H1 (cell line): ENCODE measurements at regions not wholly inside any gene's neighbourhood (a gene's known extent, or its start where the extent isn't known, plus 50 kb on each side); places are given as distances from the start of the nearest gene placed in this dataset.

Source experiments
- CTCF ChIA-PET: fragments of 300-600 bp; sonication (Branson Sonifier 250); formaldehyde crosslinking; loops from one replicate; lab custom pipeline; 2021; ENCODE audit not compliant: partially characterized antibody; lab: Charles Lee
- POLR2A ChIA-PET: fragments of 300-600 bp; sonication (Branson Sonifier 250); formaldehyde crosslinking; loops from one replicate; lab custom pipeline; 2021; ENCODE audit warnings: inconsistent platforms; ENCODE audit not compliant: partially characterized antibody; lab: Charles Lee
- DNase-seq, 2 experiments: peaks; one replicate each; pipeline versions ENCODE4 v3.0.0 to v3.0.0-alpha.2; 2010 to 2022; ENCODE audit warnings: low spot score in 2 of 2, low read depth in 1 of 2, mixed read lengths in 1 of 2
- FAIRE-seq: peaks from 2 replicates; lab custom pipeline; 2011; peaks lifted over from hg19 to GRCh38; lab: Jason Lieb, UNC
- H2AFZ ChIP-seq: 2 replicates; pipeline ENCODE4 v1.8.1; 2012; ENCODE audit warnings: low read length, inconsistent platforms
- H2AK5ac ChIP-seq: 2 replicates; pipeline ENCODE4 v1.6.1; 2013; ENCODE audit warnings: low read depth, low read length
- H2BK120ac ChIP-seq: replicated peaks from 2 replicates; pipeline ENCODE3; 2013; ENCODE audit warnings: low read depth, low read length, inconsistent platforms
- H2BK12ac ChIP-seq: 2 replicates; pipeline ENCODE4 v1.6.1; 2013; ENCODE audit warnings: low read depth, low read length
- H2BK15ac ChIP-seq: 2 replicates; pipeline ENCODE4 v1.6.1; 2013; ENCODE audit warnings: low read length
- H2BK20ac ChIP-seq: 2 replicates; pipeline ENCODE4 v1.6.1; 2013; ENCODE audit warnings: low read length
- H2BK5ac ChIP-seq: 2 replicates; pipeline ENCODE4 v1.6.1; 2013; ENCODE audit warnings: low read depth, low read length
- H3K14ac ChIP-seq: 2 replicates; pipeline ENCODE4 v1.6.1; 2013; ENCODE audit warnings: inconsistent platforms; ENCODE audit not compliant: insufficient read length
- H3K18ac ChIP-seq: 2 replicates; pipeline ENCODE4 v1.6.1; 2013; ENCODE audit warnings: low read length; ENCODE audit errors: extremely low read depth
- H3K23ac ChIP-seq: 2 replicates; pipeline ENCODE4 v1.6.1; 2013; ENCODE audit warnings: inconsistent platforms; ENCODE audit not compliant: insufficient read length
- H3K23me2 ChIP-seq: 2 replicates; pipeline ENCODE4 v1.6.1; 2013; ENCODE audit warnings: low read depth, low read length
- H3K27ac ChIP-seq: 2 replicates; pipeline ENCODE4 v1.6.1; 2011; ENCODE audit warnings: low read depth, low read length, inconsistent platforms
- H3K27me3 ChIP-seq, 4 experiments: replicated peaks in 1 of 4; 1 replicate in 1 of 4; 2 replicates in 3 of 4; pipeline versions ENCODE4 v1.6.1 to v1.8.1; 2011 to 2013; ENCODE audit warnings: low read length in 3 of 4, mild to moderate bottlenecking in 3 of 4, inconsistent platforms in 2 of 4, mixed read lengths in 2 of 4, moderate library complexity in 1 of 4; ENCODE audit not compliant: control insufficient read depth in 3 of 4, insufficient read depth in 3 of 4; ENCODE audit errors: extremely low read depth in 1 of 4
- H3K36me3 ChIP-seq, 4 experiments: 2 replicates each; pipeline versions ENCODE4 v1.6.1 to v1.8.1; 2011 to 2013; ENCODE audit warnings: mild to moderate bottlenecking in 4 of 4, low read length in 3 of 4, moderate library complexity in 2 of 4, control low read depth in 1 of 4, inconsistent platforms in 1 of 4; ENCODE audit not compliant: insufficient read depth in 4 of 4, control insufficient read depth in 2 of 4
- H3K4ac ChIP-seq: replicated peaks from 2 replicates; pipeline ENCODE3; 2013; ENCODE audit warnings: low read length, low read depth, mixed read lengths, inconsistent platforms; ENCODE audit not compliant: insufficient read length
- H3K4me1 ChIP-seq, 4 experiments: replicated peaks in 1 of 4; 1 replicate in 1 of 4; 2 replicates in 3 of 4; pipeline versions ENCODE4 v1.6.1 to v1.8.1; 2011 to 2013; ENCODE audit warnings: low read length in 3 of 4, inconsistent platforms in 2 of 4, mixed read lengths in 1 of 4; ENCODE audit not compliant: insufficient read depth in 4 of 4, control insufficient read depth in 3 of 4
- H3K4me2 ChIP-seq, 2 experiments: 2 replicates each; pipeline versions ENCODE4 v1.6.1 to v1.8.1; 2011 to 2013; ENCODE audit warnings: low read depth in 2 of 2, low read length in 2 of 2, control low read depth in 1 of 2, inconsistent platforms in 1 of 2, mild to moderate bottlenecking in 1 of 2; ENCODE audit not compliant: insufficient read depth in 1 of 2
- H3K4me3 ChIP-seq, 4 experiments: fragments of 200-600, 300-600 bp in 1 of 4; sonication (generic), shearing (Covaris generic), sonication (Bioruptor Twin) in 1 of 4; 2 replicates each; pipeline versions ENCODE4 v1.5.1 to v1.8.1; 2011 to 2016; ENCODE audit warnings: low read length in 4 of 4, low read depth in 3 of 4, control low read depth in 2 of 4, inconsistent platforms in 2 of 4, mild to moderate bottlenecking in 2 of 4, mixed read lengths in 1 of 4, moderate library complexity in 1 of 4; ENCODE audit not compliant: insufficient read depth in 2 of 4; ENCODE audit errors: extremely low read depth in 1 of 4
- H3K56ac ChIP-seq: replicated peaks from 2 replicates; pipeline ENCODE3; 2013; ENCODE audit warnings: low read depth, mild to moderate bottlenecking, mixed read lengths, low read length, inconsistent platforms; ENCODE audit not compliant: insufficient read length
- H3K79me1 ChIP-seq: 2 replicates; pipeline ENCODE4 v1.6.1; 2013; ENCODE audit warnings: low read depth, low read length, control low read depth
- H3K79me2 ChIP-seq, 2 experiments: 2 replicates each; pipeline versions ENCODE4 v1.6.1 to v1.8.1; 2012 to 2013; ENCODE audit warnings: low read length in 2 of 2, mild to moderate bottlenecking in 2 of 2, inconsistent platforms in 1 of 2; ENCODE audit not compliant: insufficient read depth in 2 of 2, control insufficient read depth in 1 of 2
- H3K9ac ChIP-seq, 4 experiments: replicated peaks in 1 of 4; 1 replicate in 1 of 4; 2 replicates in 3 of 4; pipeline versions ENCODE4 v1.6.1 to v1.8.1; 2011 to 2013; ENCODE audit warnings: low read depth in 3 of 4, low read length in 3 of 4, control low read depth in 2 of 4, mild to moderate bottlenecking in 2 of 4, moderate library complexity in 2 of 4, inconsistent platforms in 1 of 4; ENCODE audit errors: extremely low read depth in 1 of 4
- H3K9me3 ChIP-seq, 2 experiments: 2 replicates each; pipeline versions ENCODE4 v1.6.1 to v1.8.1; 2012 to 2013; ENCODE audit warnings: mild to moderate bottlenecking in 2 of 2, moderate library complexity in 2 of 2, control low read depth in 1 of 2, inconsistent platforms in 1 of 2, low read depth in 1 of 2, low read length in 1 of 2, mixed read lengths in 1 of 2; ENCODE audit not compliant: insufficient read depth in 2 of 2
- H4K20me1 ChIP-seq, 2 experiments: replicated peaks in 1 of 2; 2 replicates each; pipeline versions ENCODE3 to v1.8.1; 2011 to 2013; ENCODE audit warnings: inconsistent platforms in 2 of 2, low read length in 2 of 2, mild to moderate bottlenecking in 1 of 2; ENCODE audit not compliant: insufficient read depth in 2 of 2, control insufficient read depth in 1 of 2
- H4K5ac ChIP-seq: 2 replicates; pipeline ENCODE4 v1.6.1; 2013; ENCODE audit warnings: low read length, low read depth, mixed read lengths, inconsistent platforms; ENCODE audit not compliant: insufficient read length
- H4K8ac ChIP-seq: 2 replicates; pipeline ENCODE4 v1.8.0; 2013; ENCODE audit warnings: mild to moderate bottlenecking, moderate library complexity, low read length, inconsistent platforms; ENCODE audit not compliant: insufficient read depth; ENCODE audit errors: extremely low read depth
- H4K91ac ChIP-seq: replicated peaks from 2 replicates; pipeline ENCODE3; 2013; ENCODE audit warnings: low read length, mixed read lengths, inconsistent platforms; ENCODE audit not compliant: insufficient read length
- CREB1 ChIP-seq: IDR thresholded peaks from 2 replicates; pipeline ENCODE4 v1.6.1; 2012; ENCODE audit warnings: inconsistent platforms
- CTBP2 ChIP-seq: IDR thresholded peaks from 2 replicates; pipeline ENCODE4 v1.7.0; 2011; ENCODE audit warnings: borderline replicate concordance, mild to moderate bottlenecking, moderate library complexity, mixed read lengths, low read length; ENCODE audit not compliant: insufficient read depth, insufficient read length
- EZH2 ChIP-seq: fragments of 200-600 bp; sonication (generic); IDR thresholded peaks from 2 replicates; pipeline ENCODE4 v1.7.1; 2012; ENCODE audit warnings: low read depth, mild to moderate bottlenecking, moderate library complexity, low read length, inconsistent platforms; ENCODE audit not compliant: severe bottlenecking
- FOSL1 ChIP-seq: IDR thresholded peaks from 2 replicates; pipeline ENCODE4 v1.6.1; 2011; ENCODE audit warnings: mild to moderate bottlenecking, low read depth, low read length, moderate library complexity; ENCODE audit not compliant: insufficient read depth
- GABPA ChIP-seq: IDR thresholded peaks from 2 replicates; pipeline ENCODE4 v1.6.1; 2011; ENCODE audit warnings: mild to moderate bottlenecking, low read length, moderate library complexity, borderline replicate concordance; ENCODE audit not compliant: insufficient read depth
- JUN ChIP-seq: IDR thresholded peaks from 2 replicates; pipeline ENCODE4 v1.6.1; 2011; ENCODE audit warnings: low read depth, mild to moderate bottlenecking, improper control_type of control experiment, low read length
- JUND ChIP-seq: IDR thresholded peaks from 2 replicates; pipeline ENCODE4 v1.6.1; 2011; ENCODE audit warnings: mild to moderate bottlenecking, improper control_type of control experiment, low read length
- NRF1 ChIP-seq: IDR thresholded peaks from 2 replicates; pipeline ENCODE4 v1.6.1; 2011; ENCODE audit warnings: mild to moderate bottlenecking, low read depth, low read length, improper control_type of control experiment
- PHF8 ChIP-seq: fragments of 200-600 bp; sonication (generic); conservative IDR thresholded peaks from 2 replicates; pipeline ENCODE4 v1.7.1; 2012; ENCODE audit warnings: low read depth, mild to moderate bottlenecking, inconsistent platforms, low read length, moderate library complexity
- RNF2 ChIP-seq: fragments of 200-900, 300-1000 bp; sonication (generic); IDR thresholded peaks from 2 replicates; pipeline ENCODE4 v1.7.1; 2016; ENCODE audit warnings: borderline replicate concordance, low read depth, mild to moderate bottlenecking, antibody characterized with exemption, low read length; ENCODE audit not compliant: poor library complexity, severe bottlenecking; ENCODE audit errors: missing control alignments
- SIN3A ChIP-seq, 2 experiments: IDR thresholded peaks in 1 of 2; conservative IDR thresholded peaks in 1 of 2; 2 replicates each; pipeline ENCODE4 v1.6.1; 2011 to 2012; ENCODE audit warnings: low read length in 2 of 2, improper control_type of control experiment in 1 of 2, low read depth in 1 of 2, mild to moderate bottlenecking in 1 of 2
- SP1 ChIP-seq: IDR thresholded peaks from 2 replicates; pipeline ENCODE4 v1.6.1; 2011; ENCODE audit warnings: low read depth, low read length
- SP4 ChIP-seq: IDR thresholded peaks from 2 replicates; pipeline ENCODE4 v1.6.1; 2012; ENCODE audit warnings: low read length, inconsistent platforms
- TAF1 ChIP-seq: IDR thresholded peaks from 2 replicates; pipeline ENCODE4 v1.6.1; 2011; ENCODE audit warnings: mild to moderate bottlenecking, low read depth, low read length
- TEAD4 ChIP-seq: IDR thresholded peaks from 2 replicates; pipeline ENCODE4 v1.6.1; 2012; ENCODE audit warnings: low read depth, low read length, inconsistent platforms, mixed read lengths
- WGBS, 2 experiments: shearing (Covaris generic) in 1 of 2; methylation state at CpG; one replicate each; pipeline versions ENCODE4 v1.1.6 to v1.1.7; 2013 to 2015; ENCODE audit warnings: low lambda C conversion rate in 2 of 2, mixed read lengths in 2 of 2, inconsistent platforms in 1 of 2, low coverage in 1 of 2, missing lambda C conversion rate in 1 of 2; ENCODE audit not compliant: insufficient replicate concordance in 2 of 2, insufficient coverage in 1 of 2, insufficient read length in 1 of 2; ENCODE audit errors: extremely low coverage in 1 of 2, missing lambda C conversion rate in 1 of 2; 5-methylcytosine and 5-hydroxymethylcytosine counted together

- H3K18ac ChIP-seq = no peak overlapping the region
- FAIRE-seq = no peak
- no peak overlapping the region for H2BK20ac ChIP-seq
- TF ChIP-seq SIN3A (conservative IDR thresholded peaks at IDR 0.05 in 1 of 2, IDR thresholded peaks at IDR 0.05 in 1 of 2; ENCODE audit: low read depth in 1 of 2, low read length in 2 of 2) (no peak), SP4 (no peak), JUN (no peak), TAF1 (no peak), JUND (no peak), CREB1 (no peak), TEAD4 (no peak), CTBP2 (no peak), PHF8 (no peak), EZH2 (no peak), NRF1 (no peak), SP1 (no peak), GABPA (no peak), RNF2 (no peak), FOSL1 (no peak)
- H3K4me3 ChIP-seq = no peak overlapping the region
- H3K36me3 ChIP-seq = no peaks in the 10 kb centered on the region
- H2BK5ac ChIP-seq = no peak overlapping the region
- no peak overlapping the region for H3K27ac ChIP-seq
- H2BK15ac ChIP-seq = no peak overlapping the region
- no peaks in the 10 kb centered on the region for H3K23me2 ChIP-seq
- H4K8ac ChIP-seq = no peak overlapping the region
- H4K20me1 ChIP-seq = no peaks in the 10 kb centered on the region
- H3K23ac ChIP-seq = no peak overlapping the region
- H3K56ac ChIP-seq = no peak overlapping the region
- H4K5ac ChIP-seq = no peak overlapping the region
- DNase-seq = no peak
- peaks cover 0 to 1% (median 0%) of the 10 kb centered on the region in 4 experiments; a peak in 2 of 7 replicates for H3K27me3 ChIP-seq
- H2AFZ ChIP-seq = no peak overlapping the region
- no peak overlapping the region for H4K91ac ChIP-seq
- H3K79me2 ChIP-seq = no peaks in the 10 kb centered on the region
- H3K14ac ChIP-seq = no peak overlapping the region
- no peaks in the 10 kb centered on the region for H3K79me1 ChIP-seq
- ChIA-PET CTCF (interaction anchor here (1.0 to 10.9 kb wide), 3 partner anchors 18 to 677 kb away, joined by 4 to 201 read pairs (median 4); no protein-coding TSS in a partner anchor), POLR2A (no interaction called here)
- no peak overlapping the region for H3K4me2 ChIP-seq
- H2BK12ac ChIP-seq = no peak overlapping the region
- H2BK120ac ChIP-seq = no peak overlapping the region
- no peak overlapping the region for H2AK5ac ChIP-seq
- no peak overlapping the region for H3K9ac ChIP-seq
- no peaks in the 10 kb centered on the region for H3K4me1 ChIP-seq
- 90% methylated on average over 2 of the region's 2 CpGs; no CpG with 5 or more reads in 1 of the 2 experiments for WGBS, 2 experiments
- no peak overlapping the region for H3K4ac ChIP-seq
- H3K9me3 ChIP-seq = no peaks in the 10 kb centered on the region
Observed at GRCh38 chr11:30125456-30125855, 105.4 kb upstream of the FSHB start.
